Stimulated activated CD8-positive, alpha-beta memory T cell treated with anti-CD3 and anti-CD28 coated beads, Interleukin-4, amount 100 ng/mL, for 48 hours (primary cell): ENCODE measurements at regions not wholly inside any gene's neighbourhood (a gene's known extent, or its start where the extent isn't known, plus 50 kb on each side); places are given as distances from the start of the nearest gene placed in this dataset.
"Not testable (repeated sequence)": the region's sequence is repeated elsewhere in the genome, so short reads cannot be mapped to it uniquely, and the experiment has no call there.

Source experiments
- DNase-seq: peaks from one replicate; pipeline ENCODE4 v3.0.0-alpha.2; 2020

DNA sequence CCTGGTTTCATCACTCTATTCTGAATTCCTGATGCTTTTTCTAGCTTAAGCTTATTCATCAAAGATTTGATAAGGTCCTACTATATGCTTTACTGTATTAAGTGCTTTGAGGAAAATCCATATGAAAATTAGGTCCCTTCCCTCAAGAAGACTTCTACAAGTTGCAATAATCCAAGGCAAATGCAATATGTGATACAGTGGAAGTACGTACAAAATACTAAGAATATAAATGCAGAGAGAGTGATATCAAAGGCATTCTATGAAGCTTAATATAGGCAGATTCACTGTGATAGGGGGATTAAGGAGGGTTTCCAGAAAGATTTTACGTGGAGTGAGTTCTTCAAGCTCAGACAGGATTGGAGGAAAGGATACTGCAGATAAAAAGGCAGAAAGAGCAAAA lies 142.1 kb downstream of the C6orf118 start:
- no peak for DNase-seq

DNA sequence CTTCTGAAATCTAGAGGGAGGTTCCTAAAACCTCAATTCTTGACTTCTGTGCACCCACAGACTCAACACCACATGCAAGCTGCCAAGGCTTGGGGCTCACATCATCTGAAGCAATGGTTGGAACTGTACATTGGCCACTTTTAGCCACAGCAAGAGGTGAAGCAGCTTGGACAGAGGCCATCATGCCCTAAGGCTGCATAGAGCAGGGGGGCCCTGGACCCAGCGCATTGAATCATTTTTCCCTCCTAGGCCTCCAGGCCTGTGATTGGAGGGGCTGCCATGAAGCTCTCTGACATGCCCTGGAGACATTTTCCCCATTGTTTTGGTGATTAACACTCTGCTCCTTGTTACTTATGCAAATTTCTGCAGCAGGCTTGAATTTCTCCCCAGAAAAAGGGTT lies 145.9 kb downstream of the C6orf118 start:
- DNase-seq = no peak

DNA sequence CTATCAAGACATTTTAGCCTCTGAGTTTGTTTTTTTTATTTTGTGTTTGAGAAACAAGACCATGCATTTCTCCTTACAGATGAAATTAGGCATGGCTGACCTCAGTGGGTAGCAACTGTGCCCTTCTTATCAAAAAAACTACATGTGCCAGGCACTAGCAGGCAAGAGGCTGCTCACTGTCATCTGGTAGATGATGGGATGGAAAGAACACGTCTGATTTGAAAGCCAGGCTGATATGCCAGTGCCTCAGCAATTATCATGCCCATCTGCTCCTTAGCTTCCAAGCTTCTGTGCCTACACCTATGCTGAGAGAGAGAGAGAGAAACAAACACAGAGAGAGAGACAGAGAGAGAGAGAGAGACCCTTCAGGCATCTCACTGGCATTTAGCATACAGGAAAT lies 149.9 kb downstream of the C6orf118 start:
- DNase-seq = no peak

DNA sequence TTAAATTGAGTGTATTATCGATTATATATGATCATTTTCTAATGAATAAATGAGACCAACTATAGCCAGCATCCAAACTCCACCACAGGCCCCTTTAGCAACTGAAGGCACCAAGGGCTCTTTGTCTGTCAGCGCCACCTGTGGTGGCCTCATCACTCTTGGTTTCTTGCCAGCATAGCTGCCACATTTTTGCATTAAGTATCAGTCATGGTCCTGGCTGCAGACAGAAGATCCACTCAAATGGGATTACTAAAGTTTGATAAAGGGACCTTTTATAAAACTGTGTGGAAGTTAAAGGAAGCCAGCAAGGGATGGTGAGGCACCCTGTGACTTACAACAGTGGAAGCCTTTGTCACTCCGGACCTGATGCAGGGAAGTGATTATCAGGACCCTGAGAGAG lies 162.9 kb downstream of the C6orf118 start:
- no peak for DNase-seq

DNA sequence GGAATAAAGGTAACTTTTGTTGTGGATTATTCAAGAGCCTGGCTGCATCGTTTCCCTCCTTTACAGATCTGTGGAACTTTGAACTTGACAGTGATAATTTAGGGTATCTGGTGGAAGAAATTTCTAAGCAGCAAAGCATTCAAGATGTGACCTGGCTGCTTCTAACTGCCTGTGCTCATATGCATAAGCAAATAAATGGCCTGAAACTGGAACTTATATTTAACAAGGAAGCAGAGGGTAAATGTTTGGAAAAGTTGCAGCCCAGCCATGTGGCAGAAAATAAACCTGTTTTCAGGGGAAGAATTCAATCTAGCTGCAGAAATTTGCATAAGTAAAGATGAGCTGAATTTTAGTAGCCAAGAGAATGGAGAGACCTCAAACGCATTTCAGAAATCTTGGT lies 173.5 kb downstream of the C6orf118 start:
- DNase-seq = no peak

DNA sequence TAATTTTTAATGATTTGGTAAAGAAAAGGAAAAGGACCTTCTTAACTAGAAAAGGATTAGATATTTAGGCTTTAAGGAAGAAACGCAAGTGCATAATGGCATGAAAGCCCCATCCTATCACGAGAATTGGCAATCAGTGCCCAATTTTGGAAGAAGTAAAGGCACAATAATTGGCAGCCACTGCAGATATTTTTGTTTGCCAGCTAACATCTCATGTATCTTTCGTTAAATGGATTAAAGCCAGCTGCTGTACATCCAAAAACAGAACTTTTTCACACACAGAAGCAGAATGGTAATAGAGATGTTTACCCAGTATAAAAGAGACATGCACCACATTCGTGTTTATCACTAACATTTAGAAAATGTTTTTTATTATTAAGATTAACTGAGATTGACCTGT lies 180.3 kb downstream of the C6orf118 start:
- DNase-seq = no peak

DNA sequence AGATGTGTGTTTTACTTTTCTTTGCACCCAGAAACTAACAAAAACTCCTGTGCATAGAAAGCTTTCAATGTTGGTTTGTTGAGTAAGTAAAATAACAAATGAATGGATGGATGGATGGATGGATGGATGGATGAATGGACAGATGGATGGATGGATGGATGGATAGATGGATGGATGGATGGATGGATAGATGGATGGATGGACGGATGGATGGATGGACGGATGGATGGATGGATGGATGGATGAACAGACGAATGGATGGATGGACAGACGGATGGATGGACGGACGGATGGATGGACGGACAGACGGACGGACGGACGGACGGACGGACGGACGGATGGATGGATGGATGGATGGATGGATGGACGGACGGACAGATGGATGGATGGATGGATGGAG lies 181.7 kb downstream of the C6orf118 start:
- not testable (repeated sequence) for DNase-seq

DNA sequence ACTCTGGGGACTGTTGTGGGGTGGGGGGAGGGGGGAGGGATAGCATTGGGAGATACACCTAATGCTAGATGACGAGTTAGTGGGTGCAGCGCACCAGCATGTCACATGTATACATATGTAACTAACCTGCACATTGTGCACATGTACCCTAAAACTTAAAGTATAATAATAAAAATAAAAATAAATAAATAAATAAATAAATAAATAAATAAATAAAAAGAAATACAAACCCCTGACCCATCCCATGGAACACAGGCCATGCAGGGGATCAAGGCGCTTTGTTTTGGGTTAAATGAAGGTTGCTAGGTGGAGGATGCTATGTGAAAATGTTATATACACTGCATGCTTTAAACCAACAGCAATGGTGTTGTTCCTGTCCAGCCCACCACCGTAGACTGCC lies 184.7 kb downstream of the C6orf118 start:
- DNase-seq = not testable (repeated sequence)

DNA sequence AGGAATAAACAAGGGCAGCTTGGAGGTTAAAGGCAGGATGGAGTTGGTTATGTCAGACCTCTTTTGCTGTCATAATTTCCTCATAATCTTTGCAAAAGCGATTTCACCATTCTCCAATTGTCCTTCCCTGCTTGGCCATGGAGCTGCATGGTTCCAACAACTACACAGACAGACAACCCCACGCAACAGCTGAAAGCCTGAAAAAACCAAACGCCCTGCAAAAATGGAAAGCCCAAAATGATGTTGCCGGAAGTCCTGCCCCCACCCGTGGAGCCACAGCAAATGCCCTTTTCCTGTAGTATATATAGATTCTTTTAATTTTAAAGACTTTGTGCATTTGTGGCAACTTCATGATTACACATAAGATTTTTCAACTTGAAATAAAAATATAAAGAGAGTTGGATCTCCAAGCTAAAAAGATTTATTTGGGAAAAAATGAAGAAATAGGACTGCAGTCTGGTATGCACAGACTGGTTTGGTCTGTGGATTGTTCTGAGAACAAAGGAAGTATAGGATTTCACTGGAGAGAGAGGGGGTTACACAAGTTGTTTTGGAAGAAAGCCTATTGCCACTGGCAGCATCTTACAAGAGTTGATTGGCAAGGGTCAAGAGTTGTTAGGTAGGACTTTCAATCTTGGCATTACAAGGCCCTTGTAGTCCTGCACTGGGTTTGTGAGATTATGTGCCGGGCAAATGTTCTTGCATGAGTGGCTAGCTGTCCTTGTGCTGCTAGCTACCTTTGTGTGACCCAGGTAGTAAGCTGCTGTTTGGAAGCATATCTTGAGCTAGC lies 190.0 kb downstream of the C6orf118 start:
- DNase-seq = no peak

DNA sequence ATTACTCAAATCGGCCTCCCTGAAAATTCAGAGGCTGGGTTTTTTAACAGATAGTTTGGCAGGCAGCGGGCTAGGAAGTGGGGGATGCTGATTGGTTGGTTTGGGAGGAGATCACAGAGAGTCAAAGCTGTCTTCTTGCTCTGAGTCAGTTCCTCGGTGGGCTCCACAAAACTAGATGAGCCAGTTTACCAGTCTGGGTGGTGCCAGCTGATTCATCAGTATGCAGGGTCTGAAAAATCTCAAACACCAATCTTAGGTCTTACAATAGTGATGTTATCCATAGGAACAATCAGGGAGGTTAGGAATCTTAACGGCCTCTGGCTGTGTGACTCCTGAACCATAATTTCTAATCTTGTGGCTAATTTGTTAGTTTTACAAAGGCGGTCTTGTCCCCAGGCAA lies 190.7 kb downstream of the C6orf118 start:
- no peak for DNase-seq

DNA sequence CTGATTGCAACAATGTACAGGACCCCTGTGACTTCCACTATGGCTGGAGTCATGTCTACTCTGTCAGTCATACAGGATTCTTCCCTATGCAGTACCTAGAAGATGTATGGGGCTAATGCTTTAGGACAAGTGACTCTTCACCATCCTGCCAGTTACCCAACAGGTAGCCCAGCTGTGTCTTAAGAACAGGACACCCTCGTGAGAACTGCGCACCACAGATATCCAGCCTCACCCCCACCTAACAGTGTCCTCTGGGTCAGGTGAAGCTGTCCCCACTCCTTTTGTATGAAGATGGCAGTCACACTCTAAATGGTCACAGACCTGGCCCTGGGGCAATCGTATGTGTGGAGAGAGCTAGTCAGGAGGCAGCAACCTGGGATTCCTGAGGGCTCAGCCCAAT lies 191.6 kb downstream of the C6orf118 start:
- DNase-seq = no peak

DNA sequence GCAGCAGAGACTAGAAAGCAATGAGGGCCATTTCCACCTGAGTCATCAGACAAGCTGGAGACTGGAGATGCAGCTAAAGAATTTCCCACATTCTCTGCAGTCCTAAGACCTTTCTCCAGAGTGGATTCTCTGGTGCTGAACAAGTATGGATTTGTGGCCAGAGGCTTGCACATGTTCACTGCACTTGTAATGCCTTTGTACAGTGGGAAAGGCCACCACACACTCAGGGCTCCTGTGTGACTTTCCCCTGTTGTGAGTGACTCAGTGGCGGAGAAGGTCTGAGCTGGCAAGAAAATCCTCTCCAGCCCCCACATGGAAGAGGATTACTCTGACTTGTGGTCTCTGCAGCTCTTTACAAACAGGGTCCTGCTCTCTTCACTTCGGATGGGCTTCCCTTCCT lies 192.3 kb downstream of the C6orf118 start:
- DNase-seq = no peak

DNA sequence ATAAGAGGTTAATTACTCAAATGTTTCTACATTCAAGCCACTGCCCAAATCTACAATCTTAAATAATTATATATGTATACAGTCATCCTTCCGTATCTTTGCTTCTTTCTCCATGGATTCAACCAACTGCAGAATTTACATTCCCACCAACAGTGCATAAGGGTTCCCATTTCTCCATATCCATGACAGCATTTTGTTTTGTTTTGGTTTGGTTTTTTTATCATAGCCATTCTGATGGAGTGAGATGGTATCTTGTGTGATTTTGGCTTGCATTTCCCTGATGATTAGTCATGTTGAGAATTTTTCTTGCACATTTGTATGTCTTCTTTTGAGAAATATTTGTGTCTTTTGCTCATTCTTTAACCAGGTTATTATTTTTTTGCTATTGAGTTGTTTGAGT lies 198.5 kb downstream of the C6orf118 start:
- DNase-seq = no peak

DNA sequence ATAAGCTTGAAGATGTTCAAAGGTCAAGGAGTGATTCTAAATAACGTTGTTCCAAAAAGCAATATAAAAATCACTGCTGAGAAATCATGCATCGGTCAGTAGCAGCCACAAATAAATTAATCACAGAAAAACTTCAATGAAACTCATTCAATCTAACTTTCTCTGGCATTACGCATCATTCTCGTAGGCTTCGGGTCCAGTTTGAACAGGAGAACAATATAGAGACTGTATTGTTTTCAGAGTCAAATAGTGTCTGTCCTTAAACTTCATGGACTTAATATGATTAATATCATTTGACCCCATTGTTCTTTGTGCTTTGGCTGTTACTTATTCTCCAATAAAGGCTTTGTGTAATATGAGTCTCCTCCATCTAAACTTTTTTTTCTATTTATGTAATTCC lies 200.4 kb downstream of the C6orf118 start:
- DNase-seq = no peak

DNA sequence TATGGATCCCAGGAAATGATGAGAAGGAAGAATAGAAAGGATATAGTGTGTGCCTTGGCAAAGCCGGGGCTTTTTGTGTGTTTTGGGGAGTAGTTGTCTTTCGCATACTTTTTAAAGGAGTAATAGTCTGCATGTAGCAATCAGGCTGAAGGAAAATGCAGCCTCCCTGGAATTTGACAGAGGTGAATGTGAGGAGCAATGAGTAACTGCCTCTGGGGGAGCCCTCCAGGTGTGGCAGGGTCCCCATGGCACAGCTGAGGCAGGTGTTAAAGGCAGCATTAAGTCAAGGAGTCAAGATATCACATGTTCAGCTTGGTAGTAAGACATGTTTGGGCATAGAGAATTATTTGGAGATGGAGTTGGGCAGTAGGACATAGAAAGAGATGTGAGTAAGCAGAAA lies 203.1 kb downstream of the C6orf118 start:
- DNase-seq = no peak

DNA sequence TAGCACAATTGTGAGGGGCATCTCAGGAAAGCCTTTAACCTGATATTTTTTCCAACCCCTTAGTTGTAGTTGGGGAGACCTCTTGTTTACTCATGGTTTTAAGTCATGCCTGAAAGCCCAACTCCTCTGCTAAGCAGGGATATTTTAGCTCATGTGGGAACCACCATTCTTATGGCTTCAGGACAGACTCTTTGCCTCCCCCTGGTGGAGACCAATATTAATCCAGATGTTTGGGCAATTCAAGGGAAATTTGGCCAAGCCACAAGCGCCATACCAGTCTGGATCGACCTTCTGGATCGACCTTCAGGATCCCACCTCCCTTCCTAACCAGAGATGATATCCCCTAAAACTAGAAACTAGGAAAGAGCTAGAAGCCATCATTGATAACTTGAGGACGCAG lies 211.2 kb downstream of the C6orf118 start:
- no peak for DNase-seq

DNA sequence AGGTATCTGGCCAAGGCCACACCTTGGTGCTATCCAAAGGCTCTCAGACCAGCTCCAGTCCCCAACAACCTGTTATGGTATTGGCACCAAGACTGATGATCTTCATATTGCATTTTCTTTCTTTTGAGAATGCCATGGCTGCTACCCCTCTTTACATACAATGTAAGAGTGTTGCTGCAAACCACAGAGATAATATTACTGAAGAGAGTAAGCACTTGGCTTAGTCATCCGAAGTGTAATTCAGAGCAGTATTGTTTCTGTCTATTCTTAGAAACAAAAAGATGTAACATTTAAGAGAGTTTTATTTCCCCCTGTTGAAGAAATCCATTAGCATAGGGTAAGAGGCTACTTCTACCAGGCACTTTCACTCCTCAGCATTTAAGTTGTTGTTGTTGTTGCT lies 212.5 kb downstream of the C6orf118 start:
- no peak for DNase-seq

DNA sequence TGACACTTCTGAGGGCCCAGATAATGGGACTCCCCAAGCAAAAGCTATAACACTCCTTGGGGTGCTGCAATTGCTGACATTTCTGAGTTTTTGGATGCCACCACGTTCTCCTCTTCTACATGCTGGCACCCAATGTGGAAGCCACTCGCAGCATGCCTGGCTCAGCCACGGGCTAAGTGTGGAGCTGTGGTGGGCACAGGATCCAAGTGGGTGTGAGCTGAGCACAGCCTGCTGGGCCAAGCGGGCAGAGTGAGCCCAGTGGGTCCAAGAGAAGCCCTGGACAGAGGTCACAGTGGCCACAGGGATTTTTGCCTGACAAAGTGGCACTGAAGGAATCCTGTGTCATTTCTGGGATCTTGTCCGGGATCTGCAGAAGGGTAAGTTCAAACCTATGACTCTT lies 213.2 kb downstream of the C6orf118 start:
- DNase-seq = no peak

DNA sequence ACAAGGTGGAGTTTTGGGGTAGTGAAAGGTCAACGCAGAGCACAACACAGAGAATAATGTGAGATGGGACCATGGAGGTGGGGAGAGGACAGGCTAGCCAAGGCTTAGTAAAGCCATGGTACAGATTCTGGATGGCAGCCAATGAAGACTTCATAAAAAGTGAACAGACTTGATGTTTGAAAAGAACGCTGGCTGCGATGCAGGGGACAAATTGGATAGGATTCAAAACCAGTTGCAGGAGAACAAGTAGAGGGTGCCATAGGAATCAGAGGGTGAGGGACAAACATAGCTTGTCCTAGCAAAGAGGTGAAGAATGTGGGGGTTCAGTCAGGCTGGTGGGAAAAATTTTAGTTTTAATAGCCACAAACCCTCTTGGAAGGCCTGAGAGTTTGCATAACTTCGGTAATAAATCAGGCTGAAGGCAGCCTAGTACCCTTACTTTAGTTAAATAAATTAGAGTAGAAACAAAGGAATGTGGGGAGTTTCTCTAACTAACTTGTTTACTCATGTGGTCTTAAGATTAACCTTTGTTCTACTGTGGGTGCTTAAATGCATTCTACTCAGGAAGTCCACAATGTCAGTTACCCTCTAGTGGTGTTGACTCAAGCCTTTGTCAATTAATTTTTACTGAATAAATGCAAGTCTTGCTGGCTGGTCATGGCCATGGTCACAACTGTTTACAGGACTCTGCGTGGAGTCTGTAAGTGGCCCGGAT lies 216.4 kb downstream of the C6orf118 start:
- no peak for DNase-seq

DNA sequence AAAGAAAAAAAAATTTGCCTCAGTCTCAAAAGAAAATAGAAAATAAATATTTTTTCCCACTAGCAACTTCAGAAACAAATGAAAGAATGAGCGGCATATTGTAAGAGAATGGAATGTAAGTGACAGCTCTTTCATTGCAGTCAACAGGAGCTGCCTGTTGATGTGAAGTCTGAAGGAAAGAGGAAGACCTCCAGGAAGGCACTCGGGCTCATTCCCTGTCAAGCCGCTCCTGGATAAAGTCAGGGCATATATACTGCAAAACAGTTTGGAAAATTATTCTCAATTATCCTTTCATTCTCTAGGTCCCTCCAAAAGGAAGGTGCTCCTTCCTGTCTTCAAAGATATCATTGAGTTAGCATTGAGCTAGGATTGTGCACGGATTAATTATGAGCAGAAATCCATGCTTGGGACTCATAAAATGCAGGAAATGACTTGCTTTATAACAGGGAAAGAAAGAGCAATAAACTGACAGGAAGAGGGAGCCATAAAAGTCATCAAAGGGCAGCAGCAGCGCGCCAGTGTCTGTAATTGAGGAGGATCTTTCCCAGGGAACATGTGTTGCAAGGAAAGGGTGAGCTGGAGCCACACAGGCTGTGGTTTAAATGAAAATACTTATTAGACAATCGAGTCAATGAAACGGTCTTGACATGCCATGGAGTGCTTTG lies 218.2 kb downstream of the C6orf118 start:
- no peak for DNase-seq

DNA sequence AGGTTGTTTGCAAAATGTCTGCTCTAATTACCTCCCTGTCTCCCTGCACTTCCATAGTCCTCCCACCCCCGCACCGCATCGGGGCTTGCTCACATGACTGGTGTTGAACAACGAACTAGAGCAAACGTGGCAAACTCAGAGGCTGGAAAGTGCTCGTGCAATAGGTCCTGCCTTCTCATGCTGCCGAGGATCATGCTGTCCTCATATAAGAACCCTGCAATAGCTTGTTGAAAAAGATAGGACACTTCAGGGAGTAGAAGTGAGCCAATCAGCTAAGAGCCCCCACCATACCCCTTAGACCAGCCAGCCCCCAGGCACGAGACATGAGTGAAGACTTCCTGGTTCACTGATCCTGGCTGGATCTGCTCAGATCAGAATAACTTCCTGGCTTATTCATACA lies 219.2 kb downstream of the C6orf118 start:
- DNase-seq = no peak

DNA sequence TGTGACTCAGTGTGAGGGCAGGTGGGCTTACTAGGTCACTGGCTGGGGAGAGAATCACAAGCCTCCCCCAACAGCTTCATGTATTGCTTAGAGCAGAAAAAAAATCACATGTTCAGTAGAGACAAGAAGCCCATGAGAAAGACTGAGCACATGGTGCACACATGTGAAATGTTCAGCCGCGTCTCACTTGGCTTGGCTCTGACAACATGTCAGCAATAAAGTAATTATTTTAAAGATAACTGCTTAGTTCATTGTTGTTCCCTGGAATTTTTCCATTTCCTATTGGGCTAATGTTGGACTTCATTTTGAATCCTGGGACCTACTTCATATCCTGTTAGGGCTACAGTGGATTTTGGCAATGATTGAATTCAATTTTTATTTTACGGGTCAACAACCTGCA lies 222.6 kb downstream of the C6orf118 start:
- no peak for DNase-seq

DNA sequence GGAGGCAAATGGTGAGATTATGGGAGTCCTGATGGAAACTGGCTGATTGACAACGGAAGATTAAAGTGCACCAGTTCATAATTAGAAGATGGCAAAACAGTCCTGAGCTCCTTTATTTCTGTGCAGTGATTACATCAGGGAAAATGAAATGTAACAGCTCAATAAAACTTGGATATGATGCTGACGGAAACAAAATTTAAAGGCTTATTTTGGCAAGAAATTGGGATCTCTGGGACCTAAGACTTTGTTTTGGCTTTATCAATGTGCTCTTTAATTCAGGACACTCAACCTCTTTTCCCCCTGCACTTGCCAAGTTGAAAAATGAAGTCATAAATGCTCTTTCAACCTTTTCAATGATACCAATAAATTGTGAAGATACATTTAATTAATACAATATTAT lies 226.8 kb downstream of the C6orf118 start:
- DNase-seq = no peak

DNA sequence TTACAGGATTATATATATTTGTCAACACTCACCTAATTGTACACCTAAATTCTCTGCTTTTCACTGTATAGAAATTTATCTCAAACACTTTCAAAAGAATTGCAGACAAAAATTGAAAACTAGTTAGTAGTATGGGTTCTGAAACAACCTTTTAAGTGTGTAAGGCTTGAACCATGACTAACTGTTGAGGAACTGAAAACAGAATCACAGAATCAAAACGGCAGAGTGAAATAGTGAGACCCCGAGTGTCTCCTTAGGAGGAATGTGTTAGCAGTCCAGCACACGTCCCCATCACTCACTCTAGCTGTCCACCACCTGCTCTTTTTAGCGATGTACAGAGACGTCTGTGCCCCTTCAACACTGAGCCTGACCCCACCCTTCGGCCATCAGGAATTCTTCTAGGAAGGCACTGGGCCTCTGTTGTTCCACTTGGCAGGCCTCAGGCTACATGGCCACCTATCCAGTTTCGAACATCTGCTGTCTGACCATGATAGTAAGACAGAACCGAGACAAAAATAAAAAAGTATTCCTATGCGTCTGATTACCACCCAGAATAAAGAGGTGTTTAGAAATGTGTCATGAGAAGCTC lies 227.4 kb downstream of the C6orf118 start:
- no peak for DNase-seq
